ENCODE measurements at regions not wholly inside any gene's neighbourhood (a gene's known extent, or its start where the extent isn't known, plus 50 kb on each side); places are given as distances from the start of the nearest gene placed in this dataset.

GRCh38 chr10:71085689-71086438 lies 126.5 kb upstream of the UNC5B start:
- TF ChIP-seq RAD21 (IDR thresholded peaks at IDR 0.05; ENCODE audit: low read depth) (no peak), TAF1 (IDR thresholded peaks at IDR 0.05; ENCODE audit: low read depth) (no peak), EP300 (IDR thresholded peaks at IDR 0.05; ENCODE audit: borderline replicate concordance) (no peak), MAX (IDR thresholded peaks at IDR 0.05) (no peak)

Data from Ishikawa (cell line).